ENCODE measurements at regions not wholly inside any gene's neighbourhood (a gene's known extent, or its start where the extent isn't known, plus 50 kb on each side); places are given as distances from the start of the nearest gene placed in this dataset.
"Not testable (repeated sequence)": the region's sequence is repeated elsewhere in the genome, so short reads cannot be mapped to it uniquely, and the experiment has no call there.

GRCh38 chr13:44693156-44693764, 117.1 kb upstream of the TSC22D1 start:
- DNase-seq = no peak

- DNase-seq = no peak
Measured at GRCh38 chr13:44692173-44692713, 116.1 kb upstream of the TSC22D1 start.

DNA sequence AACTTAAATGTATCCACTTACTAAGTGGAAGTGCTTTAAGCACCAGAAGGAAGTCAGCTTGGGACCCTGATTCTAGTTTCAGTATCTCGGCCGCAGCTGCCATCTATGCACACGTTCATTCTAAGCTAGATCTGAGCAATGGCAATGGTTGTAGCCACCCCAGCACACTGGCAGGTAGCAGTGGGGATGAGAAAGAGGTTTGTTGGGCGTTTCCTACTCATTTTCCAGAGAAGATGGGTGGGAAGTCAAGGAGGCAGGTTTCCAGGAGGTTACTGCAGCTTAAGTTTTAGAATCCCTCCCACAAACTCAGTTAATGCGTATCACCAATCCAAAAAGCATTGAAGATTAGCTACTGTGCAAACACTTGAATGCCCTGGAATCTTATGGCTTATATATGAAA, 114.2 kb upstream of the TSC22D1 start:
- DNase-seq = no peak

DNA sequence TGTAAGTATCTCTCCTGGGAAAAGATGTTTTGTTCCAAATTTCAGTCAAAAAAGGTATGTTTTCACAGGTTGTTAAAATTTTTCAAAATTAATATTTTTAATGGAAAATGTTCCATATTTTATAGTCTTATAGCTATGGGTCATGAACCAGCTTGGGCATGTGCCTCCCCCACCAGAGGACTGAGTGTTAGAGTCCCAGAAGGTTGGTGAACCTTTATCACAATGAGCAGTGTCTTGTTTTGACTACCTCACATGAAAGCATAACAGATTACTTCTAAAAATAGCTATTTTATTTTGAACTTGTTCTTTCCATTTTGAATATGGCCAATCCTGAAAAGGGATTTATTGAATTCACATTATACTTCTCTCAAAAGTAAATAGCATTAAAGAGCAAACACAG, 112.5 kb upstream of the TSC22D1 start:
- DNase-seq = no peak

GRCh38 chr13:44686531-44686934, 110.4 kb upstream of the TSC22D1 start:
- DNase-seq = no peak

DNA sequence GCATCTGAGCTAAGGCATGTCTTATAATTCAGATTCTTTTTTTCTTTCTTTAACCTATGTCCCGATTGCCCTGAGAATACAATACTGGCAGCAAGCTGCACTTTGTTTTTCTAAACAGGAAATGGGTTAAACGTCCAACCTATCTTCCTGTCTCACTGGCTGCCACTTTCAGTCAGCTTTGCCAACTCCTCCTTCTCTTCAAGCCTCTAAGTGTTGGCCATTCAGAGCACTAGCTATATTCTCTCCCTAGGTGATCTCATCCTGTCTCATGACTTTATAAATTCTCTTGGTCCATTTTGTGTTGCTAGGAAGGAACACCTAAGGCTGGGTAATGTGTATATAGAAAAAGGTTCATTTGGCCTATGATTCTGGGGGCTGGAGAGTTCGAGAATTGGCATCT, 109.5 kb upstream of the TSC22D1 start:
- no peak for DNase-seq

GRCh38 chr13:44682416-44682815, 106.3 kb upstream of the TSC22D1 start:
- DNase-seq = not testable (repeated sequence)

DNA sequence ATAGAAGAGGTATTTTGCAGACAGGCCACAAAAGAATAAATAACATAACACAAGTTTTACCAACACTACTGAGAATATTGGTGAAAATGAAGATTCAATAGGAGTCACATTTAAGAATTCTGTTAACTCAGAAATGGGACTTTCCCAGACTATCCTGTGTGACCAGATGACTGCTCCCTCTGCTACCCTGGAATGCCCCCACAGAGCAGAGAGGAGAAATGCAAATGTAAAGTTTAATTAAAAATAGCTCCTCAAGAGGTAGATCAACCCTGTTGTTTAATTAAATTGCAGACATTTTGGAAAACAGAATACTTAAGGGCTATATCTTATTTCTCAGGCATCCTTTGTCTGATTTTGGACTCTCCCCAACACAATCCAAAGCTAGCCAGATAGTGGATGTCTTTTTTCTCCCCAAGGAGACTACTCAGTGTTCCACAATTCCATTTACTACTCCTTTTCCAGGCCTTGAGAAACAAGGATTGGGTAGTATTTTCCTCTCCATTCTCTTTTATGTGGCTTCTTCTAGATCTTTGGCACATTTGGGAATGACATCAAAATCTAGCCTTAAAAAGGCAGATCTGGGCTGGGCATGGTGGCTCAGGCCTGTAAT, 104.7 kb upstream of the TSC22D1 start:
- DNase-seq = no peak

GRCh38 chr13:44679597-44679996, 103.5 kb upstream of the TSC22D1 start:
- no peak for DNase-seq

DNA sequence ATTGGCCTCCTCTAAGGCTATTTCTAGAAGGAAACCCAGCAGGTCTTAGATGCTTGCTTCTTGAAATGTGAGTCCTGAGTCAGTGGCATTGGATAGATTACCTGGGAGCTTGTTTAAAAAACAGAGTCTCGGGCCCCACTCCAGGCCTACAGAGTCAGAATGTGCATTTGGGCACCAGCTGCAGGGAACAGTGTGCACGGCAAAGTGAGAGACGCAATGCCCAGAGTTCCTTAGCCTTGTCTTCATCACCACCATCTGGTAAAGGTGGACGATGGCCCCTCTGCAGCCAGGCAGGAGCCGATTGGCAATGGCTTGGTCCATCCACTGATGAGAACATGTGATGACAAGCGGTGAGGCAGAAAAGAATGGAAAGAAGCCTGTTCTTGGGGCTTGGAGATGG, 102.1 kb upstream of the TSC22D1 start:
- peak; percentile 78 for DNase-seq

- no peak for DNase-seq
Measured at GRCh38 chr13:44676534-44676933, 100.4 kb upstream of the TSC22D1 start.

GRCh38 chr13:44669534-44669933, 93.4 kb upstream of the TSC22D1 start:
- no peak for DNase-seq

- no peak for DNase-seq
Measured at GRCh38 chr13:44668688-44669087, 92.6 kb upstream of the TSC22D1 start.

DNA sequence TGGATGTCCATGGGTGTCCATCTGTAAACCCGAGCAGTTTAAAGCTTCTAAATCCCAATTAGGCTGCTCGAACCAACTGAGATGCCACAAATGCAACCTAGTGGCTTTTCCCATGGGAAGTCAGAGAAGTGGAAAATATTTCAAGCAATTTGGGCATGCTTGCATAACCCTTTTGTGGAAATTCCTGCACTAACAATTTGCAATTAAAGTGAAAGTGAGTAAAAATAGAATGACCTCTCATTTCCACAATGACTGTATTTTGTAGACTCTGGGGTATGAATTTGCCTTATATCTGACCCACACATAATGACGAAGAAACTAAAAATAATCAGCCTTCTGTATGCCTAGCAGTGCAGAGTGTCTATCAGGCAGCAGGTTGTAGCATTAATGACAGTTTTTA, 91.8 kb upstream of the TSC22D1 start:
- no peak for DNase-seq

DNA sequence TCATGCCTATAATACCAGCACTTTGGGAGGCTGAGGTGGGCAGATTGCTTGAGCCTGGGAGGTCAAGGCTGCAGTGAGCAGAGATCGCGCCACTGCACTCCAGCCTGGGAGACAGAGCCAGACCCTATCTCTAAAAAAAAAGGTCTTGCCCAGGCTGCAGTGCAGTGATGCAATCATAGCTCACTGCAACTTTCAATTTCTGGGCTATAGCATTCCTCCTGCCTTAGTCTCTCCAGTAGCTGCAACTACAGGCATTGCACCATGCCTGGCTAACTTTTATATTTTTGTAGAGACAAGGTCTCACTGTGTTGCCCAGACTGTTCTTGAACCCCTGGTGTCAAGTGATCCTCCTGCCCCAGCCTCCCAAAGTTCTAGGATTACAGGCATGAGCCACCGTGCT, 90.4 kb upstream of the TSC22D1 start:
- not testable (repeated sequence) for DNase-seq

- peak; percentile 79 for DNase-seq
Measured at GRCh38 chr13:44664308-44664707, 88.2 kb upstream of the TSC22D1 start.

- no peak for DNase-seq
Measured at GRCh38 chr13:44662515-44662914, 86.4 kb upstream of the TSC22D1 start.

- no peak for DNase-seq
Measured at GRCh38 chr13:44661936-44662335, 85.8 kb upstream of the TSC22D1 start.

DNA sequence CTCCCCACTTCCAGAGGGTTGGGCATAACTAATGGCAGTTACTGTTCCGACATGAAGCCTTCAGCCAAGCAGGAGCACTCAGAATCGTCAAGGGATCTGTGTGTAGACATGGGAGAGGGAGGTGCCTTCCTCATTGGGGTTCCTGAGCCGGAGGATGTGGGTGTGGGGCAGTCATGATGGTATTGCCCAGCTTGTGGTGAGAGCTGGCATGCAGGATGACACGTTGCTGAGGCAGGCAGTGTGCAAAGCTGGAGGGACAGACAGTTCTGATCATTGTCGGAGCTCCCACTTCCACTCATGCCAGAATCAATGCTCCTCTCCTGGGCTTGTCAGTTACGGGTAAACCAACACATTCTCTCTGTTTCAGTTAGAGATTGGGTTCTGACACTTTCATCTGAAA, 83.9 kb upstream of the TSC22D1 start:
- no peak for DNase-seq

DNA sequence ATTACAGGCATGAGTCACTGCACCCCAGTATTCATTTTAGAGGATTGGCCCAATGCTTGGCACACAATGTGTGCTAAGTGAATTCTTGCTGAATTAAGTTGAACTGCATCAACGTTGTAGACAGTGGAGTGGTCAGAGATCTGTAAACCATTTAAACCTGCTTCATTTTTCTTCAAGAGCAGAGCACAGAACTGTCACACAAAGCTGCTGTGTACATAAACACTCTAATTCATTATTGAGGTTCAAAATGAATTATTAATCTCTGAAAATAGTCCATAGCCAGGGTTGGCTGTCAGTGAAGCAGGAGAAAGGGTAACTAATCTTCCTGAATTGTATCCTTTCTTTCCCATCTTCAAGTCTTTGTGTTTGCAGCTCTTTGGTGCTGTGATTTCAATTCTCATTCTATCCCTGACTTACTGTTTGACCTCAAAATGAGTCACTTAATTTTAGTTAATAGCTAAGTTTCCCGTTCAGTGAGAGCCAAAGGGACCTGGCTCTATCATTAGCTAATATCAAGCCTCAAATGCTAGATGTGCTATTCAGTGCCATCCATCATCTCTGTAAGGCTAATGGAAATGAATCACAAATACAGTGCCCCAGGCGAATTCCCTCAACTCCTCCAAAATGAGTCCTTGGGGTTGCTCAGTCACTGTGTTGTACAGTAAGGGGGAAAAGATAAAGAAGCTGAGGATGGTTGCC, 77.0 kb upstream of the TSC22D1 start:
- no peak for DNase-seq

DNA sequence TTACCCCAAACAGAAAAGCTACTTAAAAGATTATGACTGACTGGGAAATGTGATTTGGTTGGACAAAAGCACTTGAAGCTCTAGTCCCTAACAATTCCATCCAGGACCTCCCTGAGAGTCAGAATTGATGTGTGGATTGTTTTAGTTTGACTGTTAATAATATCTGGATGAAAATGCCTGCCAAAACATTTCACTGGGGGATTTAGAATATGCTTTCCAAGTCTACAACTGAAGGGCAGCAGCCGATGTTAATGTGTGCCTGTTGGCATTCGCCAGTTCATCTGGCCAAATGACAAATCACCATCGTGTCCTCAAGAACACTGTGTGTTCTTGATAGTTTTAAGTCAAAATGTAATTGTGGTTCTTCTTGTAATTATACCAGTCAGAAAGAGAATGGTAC, 76.0 kb upstream of the TSC22D1 start:
- no peak for DNase-seq

DNA sequence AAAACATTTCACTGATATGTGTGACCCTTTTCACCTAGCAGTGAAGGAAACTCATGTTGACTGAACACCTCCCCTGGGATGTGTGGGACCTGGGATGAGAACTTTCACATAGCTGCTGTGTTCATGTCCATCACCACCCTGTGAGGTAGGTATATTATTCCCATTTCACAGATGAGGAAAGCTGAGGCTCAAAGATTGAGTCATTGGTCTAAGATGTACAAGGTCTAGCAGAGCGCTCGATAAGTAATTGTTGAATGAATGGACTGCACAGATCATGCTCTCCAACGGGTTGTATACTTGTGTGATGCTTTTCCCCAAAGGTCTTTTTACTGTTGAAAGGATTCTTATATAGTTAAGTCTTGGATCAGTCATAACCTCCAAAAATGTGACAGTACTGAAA, 75.6 kb upstream of the TSC22D1 start:
- no peak for DNase-seq

DNA sequence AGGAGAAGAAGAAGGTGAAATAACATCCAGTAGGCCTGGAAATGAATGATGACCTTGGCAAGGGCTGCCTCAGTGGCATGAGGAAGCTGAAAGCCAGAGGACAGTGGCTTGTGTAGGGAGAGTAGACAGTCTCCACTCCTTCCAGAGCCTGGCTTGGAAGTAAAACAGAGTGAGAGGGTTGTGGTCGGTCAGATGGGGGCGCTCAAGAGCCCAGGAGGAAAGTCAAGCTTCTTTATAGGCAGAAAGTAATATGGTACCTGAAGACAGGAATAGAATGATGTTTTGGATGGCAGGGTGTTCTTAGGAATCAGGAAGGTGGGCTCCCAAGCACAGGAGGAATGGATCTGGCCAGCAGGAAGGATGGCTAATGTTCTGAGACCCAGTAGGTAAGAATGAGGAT, 75.1 kb upstream of the TSC22D1 start:
- DNase-seq = no peak

GRCh38 chr13:44649834-44650233, 73.7 kb upstream of the TSC22D1 start:
- no peak for DNase-seq

DNA sequence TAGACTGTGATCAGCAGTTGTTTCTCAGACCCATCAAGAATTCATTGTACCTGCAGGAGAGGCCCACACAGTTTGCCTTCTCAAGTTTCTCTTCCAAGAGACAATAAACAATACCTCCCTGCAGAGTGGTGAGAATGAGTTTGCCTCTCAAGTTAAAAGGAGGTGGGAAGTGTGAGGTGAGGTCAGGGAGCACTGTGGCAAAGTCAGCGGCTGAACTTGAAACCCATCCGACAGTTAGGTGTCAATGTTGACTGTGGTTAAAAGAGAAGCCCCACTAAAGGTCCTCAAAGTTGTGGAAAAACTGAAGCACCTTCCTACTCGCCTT, 72.9 kb upstream of the TSC22D1 start:
- no peak for DNase-seq
